MM.1S (cell line): ENCODE measurements at regions not wholly inside any gene's neighbourhood (a gene's known extent, or its start where the extent isn't known, plus 50 kb on each side); places are given as distances from the start of the nearest gene placed in this dataset.

ENCODE experiments used
- EZH2 ChIP-seq: fragments of 300-600 bp; sonication (generic); optimal IDR thresholded peaks from 2 replicates; pipeline ENCODE3; 2017; ENCODE audit warnings: low read depth, mild to moderate bottlenecking, antibody characterized with exemption, low read length, mixed read lengths
- EZH2phosphoT487 ChIP-seq: fragments of 300-600 bp; sonication (generic); IDR thresholded peaks from 2 replicates; pipeline ENCODE4 v1.6.1; 2018; ENCODE audit warnings: antibody characterized with exemption, low read length
- TF ChIP-seq, protein P1 (sequence below): fragments of 300-600 bp; sonication (generic); IDR thresholded peaks from 2 replicates; pipeline ENCODE4 v1.5.1; 2016; ENCODE audit warnings: antibody characterized with exemption, low read length, mixed read lengths

DNA sequence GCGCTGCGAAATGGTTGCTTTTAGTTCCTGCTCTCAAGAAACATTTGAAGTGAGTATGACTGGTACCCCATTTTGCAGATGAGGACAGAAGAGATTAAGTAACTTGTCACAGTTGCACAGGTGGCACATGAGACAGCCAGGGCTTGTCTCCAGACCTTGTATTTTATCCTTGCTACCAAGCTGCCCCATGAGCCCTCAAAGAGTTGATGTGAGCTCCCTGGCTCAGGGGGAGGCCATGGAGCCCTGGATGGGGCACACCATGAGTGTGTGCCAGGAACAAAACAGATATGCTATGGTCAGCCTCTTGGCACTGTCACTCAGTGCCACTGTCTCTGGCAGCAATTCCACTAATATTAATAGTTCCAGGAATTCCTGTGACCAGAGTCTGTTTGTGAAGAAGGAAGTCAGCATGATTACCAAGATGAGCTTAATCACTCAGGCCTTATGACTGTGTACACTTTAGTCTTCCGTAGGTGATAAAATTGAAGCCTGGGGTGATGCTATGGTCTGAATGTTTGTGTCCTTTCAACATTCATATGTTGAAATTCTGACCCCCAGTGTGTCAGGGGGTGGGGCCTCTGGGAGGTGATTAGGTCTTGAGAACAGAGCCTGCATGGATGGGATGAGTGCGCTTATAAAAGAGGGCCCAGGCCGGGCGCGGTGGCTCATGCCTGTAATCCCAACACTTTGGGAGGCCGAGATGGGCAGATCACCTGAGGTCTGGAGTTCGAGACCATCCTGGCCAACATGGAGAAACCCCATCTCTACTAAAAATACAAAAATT, 806.8 kb downstream of the AACS start:
- TF ChIP-seq EZH2 (no peak), EZH2phosphoT487 (no peak)
- TF ChIP-seq, protein P1, sequence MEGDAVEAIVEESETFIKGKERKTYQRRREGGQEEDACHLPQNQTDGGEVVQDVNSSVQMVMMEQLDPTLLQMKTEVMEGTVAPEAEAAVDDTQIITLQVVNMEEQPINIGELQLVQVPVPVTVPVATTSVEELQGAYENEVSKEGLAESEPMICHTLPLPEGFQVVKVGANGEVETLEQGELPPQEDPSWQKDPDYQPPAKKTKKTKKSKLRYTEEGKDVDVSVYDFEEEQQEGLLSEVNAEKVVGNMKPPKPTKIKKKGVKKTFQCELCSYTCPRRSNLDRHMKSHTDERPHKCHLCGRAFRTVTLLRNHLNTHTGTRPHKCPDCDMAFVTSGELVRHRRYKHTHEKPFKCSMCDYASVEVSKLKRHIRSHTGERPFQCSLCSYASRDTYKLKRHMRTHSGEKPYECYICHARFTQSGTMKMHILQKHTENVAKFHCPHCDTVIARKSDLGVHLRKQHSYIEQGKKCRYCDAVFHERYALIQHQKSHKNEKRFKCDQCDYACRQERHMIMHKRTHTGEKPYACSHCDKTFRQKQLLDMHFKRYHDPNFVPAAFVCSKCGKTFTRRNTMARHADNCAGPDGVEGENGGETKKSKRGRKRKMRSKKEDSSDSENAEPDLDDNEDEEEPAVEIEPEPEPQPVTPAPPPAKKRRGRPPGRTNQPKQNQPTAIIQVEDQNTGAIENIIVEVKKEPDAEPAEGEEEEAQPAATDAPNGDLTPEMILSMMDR: no peak
